IMR-90 (cell line): ENCODE measurements at regions not wholly inside any gene's neighbourhood (a gene's known extent, or its start where the extent isn't known, plus 50 kb on each side); places are given as distances from the start of the nearest gene placed in this dataset.

Source experiments
- ATAC-seq: fragments of 200-7000 bp; cut with Tn5 transposase; 2 replicates; pipeline ENCODE4 v1.9.1; 2020; ENCODE audit warnings: low read depth, mild to moderate bottlenecking, moderate library complexity
- BruUV-seq: library from RNA; stranded (reverse); fragments of 400-500 nt; replicated peaks from 2 replicates; lab custom pipeline; 2021; lab: Mats Ljungman, UMichigan
- CTCF ChIA-PET: fragments of 300-600 bp; formaldehyde crosslinking; extraction: SDS; loops from one replicate; lab custom pipeline; 2021; ENCODE audit warnings: antibody characterized with exemption; lab: Yijun Ruan, JAX
- POLR2A ChIA-PET: fragments of 300-600 bp; sonication (Branson Sonifier 250); formaldehyde crosslinking; loops from one replicate; lab custom pipeline; 2022; ENCODE audit warnings: antibody characterized with exemption; ENCODE audit not compliant: unreplicated experiment; lab: Charles Lee
- DNase-seq: peaks from one replicate; pipeline ENCODE4 v3.0.0; 2013
- H2AFZ ChIP-seq: replicated peaks from 2 replicates; pipeline ENCODE3; 2013; ENCODE audit warnings: low read length, mild to moderate bottlenecking; ENCODE audit not compliant: poor library complexity
- H2AK5ac ChIP-seq: 2 replicates; pipeline ENCODE4 v1.6.1; 2013; ENCODE audit warnings: low read depth, low read length, inconsistent platforms
- H2AK9ac ChIP-seq: replicated peaks from 2 replicates; pipeline ENCODE3; 2013; ENCODE audit warnings: mild to moderate bottlenecking, low read depth, low read length, moderate library complexity; ENCODE audit not compliant: poor library complexity
- H2BK120ac ChIP-seq: 2 replicates; pipeline ENCODE4 v1.6.1; 2013; ENCODE audit warnings: low read depth, low read length, inconsistent platforms
- H2BK15ac ChIP-seq: 3 replicates; pipeline ENCODE4 v1.6.1; 2013; ENCODE audit warnings: low read depth, low read length, inconsistent platforms
- H2BK20ac ChIP-seq: 2 replicates; pipeline ENCODE4 v1.6.1; 2013; ENCODE audit warnings: low read depth, mild to moderate bottlenecking, inconsistent platforms, low read length, moderate library complexity
- H2BK5ac ChIP-seq: 2 replicates; pipeline ENCODE4 v1.6.1; 2013; ENCODE audit warnings: mild to moderate bottlenecking, low read depth, low read length, inconsistent platforms; ENCODE audit not compliant: poor library complexity, severe bottlenecking
- H3K14ac ChIP-seq: replicated peaks from 2 replicates; pipeline ENCODE4 v1.6.1; 2013; ENCODE audit warnings: low read depth, low read length, inconsistent platforms
- H3K18ac ChIP-seq: 2 replicates; pipeline ENCODE4 v1.6.1; 2013; ENCODE audit warnings: low read depth, low read length, control low read depth
- H3K23ac ChIP-seq: 2 replicates; pipeline ENCODE4 v1.6.1; 2013; ENCODE audit warnings: low read depth, low read length, inconsistent platforms
- H3K27ac ChIP-seq: 2 replicates; pipeline ENCODE4 v1.5.1; 2013; ENCODE audit warnings: mild to moderate bottlenecking, control low read depth, low read length; ENCODE audit not compliant: insufficient read depth
- H3K27me3 ChIP-seq: 2 replicates; pipeline ENCODE4 v1.6.1; 2013; ENCODE audit warnings: low read length; ENCODE audit not compliant: control insufficient read depth, insufficient read depth
- H3K36me3 ChIP-seq: 2 replicates; pipeline ENCODE4 v1.6.1; 2013; ENCODE audit warnings: low read length, mixed read lengths; ENCODE audit not compliant: control insufficient read depth, insufficient read depth
- H3K4ac ChIP-seq: 2 replicates; pipeline ENCODE4 v1.6.1; 2013; ENCODE audit warnings: low read depth, low read length, inconsistent platforms
- H3K4me1 ChIP-seq: 2 replicates; pipeline ENCODE4 v1.6.1; 2013; ENCODE audit warnings: low read length, mixed read lengths; ENCODE audit not compliant: control insufficient read depth, insufficient read depth
- H3K4me2 ChIP-seq: 2 replicates; pipeline ENCODE4 v1.6.1; 2013; ENCODE audit warnings: low read depth, mild to moderate bottlenecking, control low read depth, low read length, moderate library complexity
- H3K4me3 ChIP-seq: 2 replicates; pipeline ENCODE4 v1.5.1; 2013; ENCODE audit warnings: low read depth, mild to moderate bottlenecking, control low read depth, low read length, moderate library complexity; ENCODE audit not compliant: insufficient read depth
- H3K56ac ChIP-seq: 2 replicates; pipeline ENCODE4 v1.6.1; 2013; ENCODE audit warnings: low read length, inconsistent platforms; ENCODE audit not compliant: insufficient read depth; ENCODE audit errors: extremely low read depth
- H3K79me1 ChIP-seq, 2 experiments: 2 replicates each; pipeline ENCODE4 v1.6.1; 2013; ENCODE audit warnings: low read length in 2 of 2, inconsistent platforms in 1 of 2, low read depth in 1 of 2
- H3K9ac ChIP-seq: 2 replicates; pipeline ENCODE4 v1.6.1; 2013; ENCODE audit warnings: low read depth, low read length, control low read depth
- H3K9me1 ChIP-seq: 2 replicates; pipeline ENCODE4 v1.6.1; 2013; ENCODE audit warnings: low read length, inconsistent platforms; ENCODE audit not compliant: insufficient read depth
- H3K9me3 ChIP-seq: 2 replicates; pipeline ENCODE4 v1.6.1; 2013; ENCODE audit warnings: low read length; ENCODE audit not compliant: control insufficient read depth, insufficient read depth
- H4K20me1 ChIP-seq: 2 replicates; pipeline ENCODE4 v1.6.1; 2013; ENCODE audit warnings: low read length, inconsistent platforms; ENCODE audit not compliant: insufficient read depth
- H4K5ac ChIP-seq: 2 replicates; pipeline ENCODE4 v1.6.1; 2013; ENCODE audit warnings: mild to moderate bottlenecking, low read depth, low read length, control low read depth
- H4K8ac ChIP-seq, 2 experiments: 2 replicates each; pipeline ENCODE4 v1.6.1; 2013; ENCODE audit warnings: low read depth in 2 of 2, low read length in 2 of 2, control low read depth in 1 of 2, inconsistent platforms in 1 of 2
- H4K91ac ChIP-seq: 2 replicates; pipeline ENCODE4 v1.6.1; 2013; ENCODE audit warnings: low read depth, low read length, inconsistent platforms; ENCODE audit not compliant: insufficient read depth
- FOS ChIP-seq: fragments of 150-350 bp; IDR thresholded peaks from 2 replicates; pipeline ENCODE4 v1.6.1; 2016; ENCODE audit warnings: low read depth, low read length
- MAZ ChIP-seq: IDR thresholded peaks from 2 replicates; pipeline ENCODE4 v1.6.1; 2012; ENCODE audit warnings: low read depth, mild to moderate bottlenecking, low read length, improper control_type of control experiment, moderate library complexity, borderline replicate concordance
- MXI1 ChIP-seq: IDR thresholded peaks from 2 replicates; pipeline ENCODE4 v1.6.1; 2012; ENCODE audit warnings: low read depth, mild to moderate bottlenecking, low read length, moderate library complexity, borderline replicate concordance
- RFX5 ChIP-seq: IDR thresholded peaks from 2 replicates; pipeline ENCODE4 v1.8.0; 2012; ENCODE audit warnings: low read depth, mild to moderate bottlenecking, low read length, moderate library complexity
- SMC3 ChIP-seq: fragments of 150-350 bp; IDR thresholded peaks from 2 replicates; pipeline ENCODE4 v1.6.1; 2016; ENCODE audit warnings: low read depth, mild to moderate bottlenecking, antibody characterized with exemption, low read length, moderate library complexity
- WGBS, 2 experiments: methylation state at CpG; one replicate each; pipeline versions ENCODE4 v1.1.5 to v1.1.7; 2013; ENCODE audit warnings: missing lambda C conversion rate in 2 of 2; ENCODE audit not compliant: insufficient read length in 1 of 2; ENCODE audit errors: extremely low coverage in 2 of 2; 5-methylcytosine and 5-hydroxymethylcytosine counted together
- dilution Hi-C: fragments of 300-500 bp; cut with HindIII; formaldehyde crosslinking; loops from one replicate; pipeline ENCODE4 v1.14.3; 2018; ENCODE audit warnings: low sequenced_read_pairs; ENCODE audit not compliant: unreplicated experiment
- in situ Hi-C: fragments of 300-500 bp; cut with MboI; formaldehyde crosslinking; loops from 3 replicates; pipeline ENCODE4 v1.14.3; 2019; ENCODE audit warnings: low sequenced_read_pairs, inconsistent platforms, mixed read lengths
- intact Hi-C: fragments of 100-400 bp; cut with micrococcal nuclease; formaldehyde crosslinking; loops from 2 replicates; pipeline ENCODE4 v1.10.0; 2022

DNA sequence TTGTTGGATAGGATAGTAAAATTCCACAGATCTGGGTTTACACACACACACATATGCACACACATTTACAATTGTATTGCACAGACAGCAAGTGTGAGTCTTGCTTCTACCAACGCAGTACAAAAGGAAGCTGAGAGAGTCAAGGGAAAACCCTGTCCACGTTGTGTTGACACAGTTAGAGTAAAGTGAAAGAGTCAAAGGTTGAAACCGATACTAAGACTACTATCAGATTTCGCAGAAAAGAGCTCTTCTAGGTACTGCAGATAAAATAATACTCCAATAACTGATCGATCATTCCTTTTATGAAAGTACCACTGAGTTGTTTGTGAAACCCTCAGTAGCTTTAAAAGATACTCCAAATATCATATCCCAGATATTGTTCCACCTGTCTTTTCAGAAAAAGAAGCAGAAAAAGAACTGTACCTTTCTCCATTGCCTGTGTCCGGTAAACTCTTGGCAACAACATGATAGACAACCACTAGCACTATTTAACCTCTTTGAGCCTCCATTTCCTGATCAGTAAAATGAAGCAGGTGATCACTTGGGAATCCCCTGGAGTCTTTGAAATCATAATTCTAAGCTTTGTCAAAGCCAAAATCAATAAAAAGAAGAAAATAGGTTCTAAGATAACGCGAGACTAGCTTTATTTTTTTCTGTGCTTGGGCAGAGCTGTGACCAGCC, 224.6 kb upstream of the FOXN3 start:
- ChIA-PET CTCF (no interaction called here), POLR2A (no interaction called here)
- H3K79me1 ChIP-seq = no peaks in the 10 kb centered on the region
- H4K5ac ChIP-seq = peak overlapping the region; percentile 30; the same call in 1 of the 2 replicates
- no peak overlapping the region for H2BK5ac ChIP-seq
- 0 out of 2 replicates have a peak overlapping the region, but pooled peaks have one; percentile 65 for H2AK5ac ChIP-seq
- H3K27ac ChIP-seq = no peak overlapping the region
- peak overlapping the region; percentile 57; the same call in 1 of the 3 replicates for H2BK15ac ChIP-seq
- H3K9me3 ChIP-seq = no peaks in the 10 kb centered on the region
- H3K23ac ChIP-seq = no peak overlapping the region
- 100% methylated on average over 1 of the region's 8 CpGs; no CpG with 5 or more reads in 1 of the 2 experiments for WGBS, 2 experiments
- no peak overlapping the region for H4K91ac ChIP-seq
- H3K9me1 ChIP-seq = no peaks in the 10 kb centered on the region
- intact Hi-C loops (no loop called here), dilution Hi-C loops (no loop called here), in situ Hi-C loops (no loop called here)
- H3K36me3 ChIP-seq = no peaks in the 10 kb centered on the region
- ATAC-seq = no peak
- H3K4ac ChIP-seq = no peak overlapping the region
- H4K20me1 ChIP-seq = no peaks in the 10 kb centered on the region
- peaks cover 3% of the 10 kb centered on the region; the same call in 1 of the 2 replicates for H3K4me1 ChIP-seq
- H3K56ac ChIP-seq = no peak overlapping the region
- no peak overlapping the region for H3K9ac ChIP-seq
- TF ChIP-seq MAZ (no peak), SMC3 (no peak), FOS (no peak), RFX5 (no peak), MXI1 (no peak)
- H3K4me2 ChIP-seq = no peak overlapping the region
- H3K18ac ChIP-seq = peak overlapping the region; percentile 4; the same call in 1 of the 2 replicates
- H2AK9ac ChIP-seq = no peak overlapping the region
- H4K8ac ChIP-seq = peak overlapping the region in 1 of 2 experiments; percentile 48; a peak in 1 of 4 replicates
- BruUV-seq = no TSS peak
- peak overlapping the region; percentile 79; the same call in 1 of the 2 replicates for H3K14ac ChIP-seq
- DNase-seq = no peak
- H2AFZ ChIP-seq = no peak overlapping the region
- no peaks in the 10 kb centered on the region for H3K27me3 ChIP-seq
- H2BK20ac ChIP-seq = no peak overlapping the region
- H3K4me3 ChIP-seq = no peak overlapping the region
- peak overlapping the region; percentile 45; the same call in 1 of the 2 replicates for H2BK120ac ChIP-seq
